Naive thymus-derived CD4-positive, alpha-beta T cell (primary cell): ENCODE measurements at regions not wholly inside any gene's neighbourhood (a gene's known extent, or its start where the extent isn't known, plus 50 kb on each side); places are given as distances from the start of the nearest gene placed in this dataset.
"Not testable (repeated sequence)": the region's sequence is repeated elsewhere in the genome, so short reads cannot be mapped to it uniquely, and the experiment has no call there.

ENCODE experiments used
- ATAC-seq: fragments of 150-1000 bp; cut with Tn5 transposase; 2 replicates; pipeline ENCODE4 v1.10.0; 2021; ENCODE audit warnings: mild to moderate bottlenecking, moderate library complexity
- CTCF ChIA-PET: fragments of 350-600 bp; sonication (Branson Sonifier 250); formaldehyde crosslinking; loops from one replicate; lab custom pipeline; 2021; ENCODE audit warnings: antibody characterized with exemption; lab: Charles Lee
- POLR2A ChIA-PET: fragments of 350-600 bp; sonication (Branson Sonifier 250); formaldehyde crosslinking; loops from one replicate; lab custom pipeline; 2021; ENCODE audit warnings: antibody characterized with exemption, inconsistent platforms; lab: Charles Lee
- DNase-seq, 9 donors: peaks; one replicate each; pipeline versions ENCODE4 v3.0.0 to v3.0.0-alpha.2; 2020 to 2022; ENCODE audit warnings: mixed read lengths in 1 of 9
- H3K27ac ChIP-seq: one replicate; pipeline ENCODE4 v1.7.0; 2013; ENCODE audit warnings: mild to moderate bottlenecking, low read depth, low read length, moderate library complexity
- H3K27me3 ChIP-seq, 2 donors: one replicate each; pipeline ENCODE4 v1.7.0; 2013; ENCODE audit warnings: low read length in 2 of 2, mild to moderate bottlenecking in 2 of 2, moderate library complexity in 2 of 2; ENCODE audit not compliant: control insufficient read depth in 2 of 2, insufficient read depth in 2 of 2
- H3K36me3 ChIP-seq, 3 experiments: 1 replicate in 2 of 3; 2 replicates in 1 of 3; pipeline ENCODE4 v1.7.0; 2013; ENCODE audit warnings: low read length in 3 of 3, mild to moderate bottlenecking in 3 of 3, moderate library complexity in 1 of 3; ENCODE audit not compliant: insufficient read depth in 3 of 3, control insufficient read depth in 2 of 3
- H3K4me1 ChIP-seq, 2 donors: one replicate each; pipeline ENCODE4 v1.7.0; 2013; ENCODE audit warnings: low read length in 2 of 2, mild to moderate bottlenecking in 2 of 2, moderate library complexity in 1 of 2; ENCODE audit not compliant: control insufficient read depth in 2 of 2, insufficient read depth in 2 of 2
- H3K4me3 ChIP-seq: 2 replicates; pipeline ENCODE4 v1.7.0; 2013; ENCODE audit warnings: mild to moderate bottlenecking, low read length
- H3K9me3 ChIP-seq, 3 experiments: 1 replicate in 2 of 3; 2 replicates in 1 of 3; pipeline ENCODE4 v1.7.0; 2013; ENCODE audit warnings: low read length in 3 of 3; ENCODE audit not compliant: control insufficient read depth in 2 of 3
- H3K27ac Mint-ChIP-seq, 9 donors: one replicate each; pipeline ENCODE4 v1.8.0; 2020 to 2022; ENCODE audit warnings: mixed read lengths in 9 of 9, mild to moderate bottlenecking in 8 of 9, moderate library complexity in 5 of 9, inconsistent platforms in 2 of 9
- H3K27me3 Mint-ChIP-seq, 5 donors: one replicate each; pipeline ENCODE4 v1.8.0; 2021 to 2022; ENCODE audit warnings: mixed read lengths in 5 of 5, mild to moderate bottlenecking in 1 of 5
- H3K36me3 Mint-ChIP-seq, 5 donors: one replicate each; pipeline ENCODE4 v1.8.0; 2020 to 2022; ENCODE audit warnings: mixed read lengths in 5 of 5, mild to moderate bottlenecking in 3 of 5, inconsistent platforms in 1 of 5
- H3K4me1 Mint-ChIP-seq, 7 donors: one replicate each; pipeline ENCODE4 v1.8.0; 2020 to 2022; ENCODE audit warnings: mixed read lengths in 7 of 7, mild to moderate bottlenecking in 3 of 7, inconsistent platforms in 1 of 7
- H3K4me3 Mint-ChIP-seq, 10 donors: one replicate each; pipeline ENCODE4 v1.8.0; 2020 to 2022; ENCODE audit warnings: mild to moderate bottlenecking in 10 of 10, mixed read lengths in 10 of 10, moderate library complexity in 6 of 10, inconsistent platforms in 2 of 10
- H3K9me3 Mint-ChIP-seq, 11 donors: one replicate each; pipeline ENCODE4 v1.8.0; 2020 to 2022; ENCODE audit warnings: mixed read lengths in 11 of 11, mild to moderate bottlenecking in 4 of 11, inconsistent platforms in 1 of 11, moderate library complexity in 1 of 11
- intact Hi-C, 2 donors: fragments of 100-400 bp; cut with micrococcal nuclease; formaldehyde crosslinking; loops; one replicate each; pipeline ENCODE4 v1.15.1; 2023

GRCh38 chr14:106610691-106611090 is 1084.3 kb downstream of the TMEM121 start:
- ChIA-PET POLR2A (no interaction called here), CTCF (no interaction called here)
- Mint-ChIP-seq H3K27me3 (peaks cover 18 to 47% (median 28%) of the 10 kb centered on the region in 5 donors), H3K4me3 (no peak overlapping the region), H3K36me3 (no peaks in the 10 kb centered on the region), H3K4me1 (peaks cover 0 to 15% (median 0%) of the 10 kb centered on the region in 7 donors), H3K27ac (no peak overlapping the region), H3K9me3 (no peaks in the 10 kb centered on the region)
- Histone ChIP-seq H3K27ac (no peak overlapping the region), H3K27me3 (no peaks in the 10 kb centered on the region), H3K4me1 (no peaks in the 10 kb centered on the region), H3K4me3 (no peak overlapping the region), H3K9me3 (no peaks in the 10 kb centered on the region), H3K36me3 (no peaks in the 10 kb centered on the region)
- no peak for DNase-seq
- intact Hi-C loops: no loop called here
- no peak for ATAC-seq

- Mint-ChIP-seq H3K27me3 (peaks cover 14 to 45% (median 24%) of the 10 kb centered on the region in 5 donors), H3K9me3 (no peaks in the 10 kb centered on the region), H3K36me3 (no peaks in the 10 kb centered on the region), H3K27ac (no peak overlapping the region), H3K4me1 (peaks cover 0 to 7% (median 0%) of the 10 kb centered on the region in 7 donors), H3K4me3 (no peak overlapping the region)
- CTCF ChIA-PET: no interaction called here
- Histone ChIP-seq H3K4me3 (no peak overlapping the region), H3K4me1 (no peaks in the 10 kb centered on the region), H3K27ac (no peak overlapping the region), H3K9me3 (no peaks in the 10 kb centered on the region), H3K27me3 (no peaks in the 10 kb centered on the region), H3K36me3 (no peaks in the 10 kb centered on the region)
- intact Hi-C loops: no loop called here
- POLR2A ChIA-PET: no interaction called here
- ATAC-seq (no peak), DNase-seq (no peak)
Measured at GRCh38 chr14:106613256-106613655, 1086.9 kb downstream of the TMEM121 start.

- ChIA-PET CTCF (interaction anchor here (0.6 to 1.4 kb wide), 3 partner anchors 12 to 195 kb away, joined by 3 read pairs; no protein-coding TSS in a partner anchor), POLR2A (interaction anchor here (0.6 kb wide), 1 partner anchor 82 kb away, joined by 3 read pairs; no protein-coding TSS in a partner anchor)
- intact Hi-C loops, H3K36me3 ChIP-seq, H3K4me3 ChIP-seq, H3K27me3 ChIP-seq, H3K27ac ChIP-seq, H3K9me3 Mint-ChIP-seq, H3K4me3 Mint-ChIP-seq, H3K36me3 Mint-ChIP-seq, H3K9me3 ChIP-seq: not testable (repeated sequence)
- Mint-ChIP-seq H3K4me1 (peaks cover 0 to 23% (median 6%) of the 10 kb centered on the region in 7 donors), H3K27me3 (peaks cover 20 to 51% (median 31%) of the 10 kb centered on the region in 5 donors), H3K27ac (peak overlapping the region in 1 of 9 donors; percentile 28)
- peak; percentile 84 for ATAC-seq
- peak; percentile 45 to 82 (median 79) for DNase-seq
- peaks cover 0 to 11% of the 10 kb centered on the region in 2 donors for H3K4me1 ChIP-seq
Measured at GRCh38 chr14:106618471-106618951, 1092.1 kb downstream of the TMEM121 start.

- ChIA-PET CTCF (interaction anchor here (0.6 kb wide), 1 partner anchor 24 kb away, joined by 3 read pairs; no protein-coding TSS in a partner anchor), POLR2A (no interaction called here)
- no peak overlapping the region for H3K27ac Mint-ChIP-seq
- no peaks in the 10 kb centered on the region for H3K36me3 Mint-ChIP-seq
- Histone ChIP-seq H3K4me3 (no peak overlapping the region), H3K36me3 (no peaks in the 10 kb centered on the region), H3K27me3 (no peaks in the 10 kb centered on the region), H3K27ac (no peak overlapping the region), H3K9me3 (no peaks in the 10 kb centered on the region), H3K4me1 (peaks cover 0 to 11% of the 10 kb centered on the region in 2 donors)
- no peak overlapping the region for H3K4me3 Mint-ChIP-seq
- ATAC-seq: no peak
- DNase-seq: no peak
- no peaks in the 10 kb centered on the region for H3K9me3 Mint-ChIP-seq
- H3K4me1 Mint-ChIP-seq: peaks cover 0 to 18% (median 6%) of the 10 kb centered on the region in 7 donors
- peaks cover 21 to 49% (median 32%) of the 10 kb centered on the region in 5 donors for H3K27me3 Mint-ChIP-seq
- intact Hi-C loops: no loop called here
Measured at GRCh38 chr14:106619606-106620005, 1093.2 kb downstream of the TMEM121 start.

- Histone ChIP-seq H3K27ac (no peak overlapping the region), H3K36me3 (no peaks in the 10 kb centered on the region), H3K27me3 (no peaks in the 10 kb centered on the region), H3K4me3 (no peak overlapping the region), H3K4me1 (peaks cover 0 to 11% of the 10 kb centered on the region in 2 donors), H3K9me3 (no peaks in the 10 kb centered on the region)
- Mint-ChIP-seq H3K9me3 (no peaks in the 10 kb centered on the region), H3K27me3 (peaks cover 17 to 47% (median 28%) of the 10 kb centered on the region in 5 donors), H3K4me1 (peaks cover 0 to 18% (median 6%) of the 10 kb centered on the region in 7 donors), H3K27ac (no peak overlapping the region), H3K4me3 (no peak overlapping the region), H3K36me3 (no peaks in the 10 kb centered on the region)
- ChIA-PET CTCF (interaction anchor here (1.0 kb wide), 2 partner anchors 15 to 18 kb away, joined by 3 to 7 read pairs; no protein-coding TSS in a partner anchor), POLR2A (no interaction called here)
- DNase-seq: no peak
- intact Hi-C loops: no loop called here
- ATAC-seq: no peak
Measured at GRCh38 chr14:106620368-106620767, 1094.0 kb downstream of the TMEM121 start.

- Histone ChIP-seq H3K27me3 (no peaks in the 10 kb centered on the region), H3K4me1 (peaks cover 0 to 11% of the 10 kb centered on the region in 2 donors), H3K4me3 (no peak overlapping the region), H3K36me3 (no peaks in the 10 kb centered on the region), H3K27ac (no peak overlapping the region), H3K9me3 (no peaks in the 10 kb centered on the region)
- peak in 5 of 9 donors; percentile 6 to 24 (median 19) for DNase-seq
- POLR2A ChIA-PET: no interaction called here
- no peaks in the 10 kb centered on the region for H3K9me3 Mint-ChIP-seq
- CTCF ChIA-PET: interaction anchor here (0.7 kb wide), 1 partner anchor 38 kb away, joined by 3 read pairs; no protein-coding TSS in a partner anchor
- intact Hi-C loops: no loop called here
- peak overlapping the region in 2 of 10 donors; percentile 1 to 48 for H3K4me3 Mint-ChIP-seq
- no peak for ATAC-seq
- H3K4me1 Mint-ChIP-seq: peaks cover 0 to 22% (median 7%) of the 10 kb centered on the region in 7 donors
- peak overlapping the region in 1 of 9 donors; percentile 56 for H3K27ac Mint-ChIP-seq
- H3K27me3 Mint-ChIP-seq: peaks cover 11 to 53% (median 27%) of the 10 kb centered on the region in 5 donors
- H3K36me3 Mint-ChIP-seq: no peaks in the 10 kb centered on the region
Measured at GRCh38 chr14:106622200-106622745, 1095.9 kb downstream of the TMEM121 start.
